HUES48 (cell line): ENCODE measurements at regions not wholly inside any gene's neighbourhood (a gene's known extent, or its start where the extent isn't known, plus 50 kb on each side); places are given as distances from the start of the nearest gene placed in this dataset.

Experiments used
- H3K27ac ChIP-seq: one replicate; pipeline ENCODE4 v1.7.0; 2013; ENCODE audit warnings: low read depth, low read length, inconsistent platforms
- H3K27me3 ChIP-seq: 2 replicates; pipeline ENCODE4 v1.6.1; 2013; ENCODE audit warnings: mild to moderate bottlenecking, low read length; ENCODE audit not compliant: control insufficient read depth, insufficient read depth
- H3K36me3 ChIP-seq: 2 replicates; pipeline ENCODE4 v1.6.1; 2013; ENCODE audit warnings: low read length; ENCODE audit not compliant: control insufficient read depth, insufficient read depth
- H3K4me1 ChIP-seq: 2 replicates; pipeline ENCODE4 v1.6.1; 2013; ENCODE audit warnings: mild to moderate bottlenecking, low read length; ENCODE audit not compliant: control insufficient read depth, insufficient read depth
- H3K4me3 ChIP-seq: 2 replicates; pipeline ENCODE4 v1.5.1; 2013; ENCODE audit warnings: mild to moderate bottlenecking, low read depth, low read length
- H3K9ac ChIP-seq: 2 replicates; pipeline ENCODE4 v1.6.1; 2013; ENCODE audit warnings: mild to moderate bottlenecking, low read depth, low read length, moderate library complexity
- H3K9me3 ChIP-seq: 2 replicates; pipeline ENCODE4 v1.6.1; 2013; ENCODE audit warnings: low read length; ENCODE audit not compliant: control insufficient read depth, insufficient read depth

DNA sequence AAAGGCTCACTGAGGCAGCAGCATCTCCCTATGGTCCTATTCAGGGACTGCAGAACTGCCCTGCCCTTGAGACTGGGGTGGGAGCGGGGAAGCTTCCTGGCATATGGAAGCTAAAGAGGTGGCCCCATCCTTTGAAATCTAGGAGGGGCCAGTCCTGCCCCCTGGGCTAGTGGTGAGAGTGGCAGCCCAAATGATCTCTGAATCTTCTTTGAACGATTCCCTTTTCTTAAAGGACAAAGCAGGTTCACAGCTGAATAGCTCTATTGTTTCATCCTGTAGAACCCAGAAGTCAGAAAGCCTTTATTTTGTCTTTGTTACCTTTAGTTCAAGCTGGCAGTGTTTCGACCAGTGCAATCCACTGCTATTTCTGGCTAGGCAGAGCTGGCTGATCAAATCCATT lies 741.9 kb downstream of the IRX1 start:
- Histone ChIP-seq H3K27me3 (no peaks in the 10 kb centered on the region), H3K27ac (no peak overlapping the region), H3K4me3 (no peak overlapping the region), H3K36me3 (no peaks in the 10 kb centered on the region), H3K9ac (no peak overlapping the region), H3K4me1 (no peaks in the 10 kb centered on the region), H3K9me3 (0 out of 2 replicates have a peak, but pooled peaks cover 5% of the 10 kb centered on the region)

- Histone ChIP-seq H3K4me3 (no peak overlapping the region), H3K9ac (no peak overlapping the region), H3K4me1 (0 out of 2 replicates have a peak, but pooled peaks cover 4% of the 10 kb centered on the region), H3K27me3 (no peaks in the 10 kb centered on the region), H3K27ac (no peak overlapping the region), H3K9me3 (0 out of 2 replicates have a peak, but pooled peaks cover 5% of the 10 kb centered on the region), H3K36me3 (no peaks in the 10 kb centered on the region)
Measured at GRCh38 chr5:4339949-4340348, 744.3 kb downstream of the IRX1 start.

DNA sequence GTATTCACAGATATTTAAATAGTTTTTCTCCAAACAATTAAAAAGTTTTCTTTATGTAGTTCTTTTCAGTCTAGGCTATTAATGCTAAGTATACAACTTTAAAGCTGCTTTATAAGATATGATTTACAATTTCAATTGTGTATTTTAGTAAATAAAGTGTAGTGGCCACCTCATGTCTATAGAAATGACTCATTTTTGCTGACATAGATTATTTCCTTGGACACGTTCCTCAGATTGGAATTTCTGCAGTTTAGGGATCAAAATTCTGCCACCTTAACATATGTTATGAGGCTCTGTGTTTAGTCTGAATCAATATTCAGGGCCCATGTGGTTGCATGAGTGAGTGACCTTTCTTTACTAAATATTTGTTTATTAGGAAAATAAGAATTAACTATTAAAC lies 750.2 kb downstream of the IRX1 start:
- H3K9me3 ChIP-seq: no peaks in the 10 kb centered on the region
- no peaks in the 10 kb centered on the region for H3K36me3 ChIP-seq
- H3K27me3 ChIP-seq: no peaks in the 10 kb centered on the region
- no peak overlapping the region for H3K27ac ChIP-seq
- 0 out of 2 replicates have a peak, but pooled peaks cover 4% of the 10 kb centered on the region for H3K4me1 ChIP-seq
- no peak overlapping the region for H3K9ac ChIP-seq
- no peak overlapping the region for H3K4me3 ChIP-seq

DNA sequence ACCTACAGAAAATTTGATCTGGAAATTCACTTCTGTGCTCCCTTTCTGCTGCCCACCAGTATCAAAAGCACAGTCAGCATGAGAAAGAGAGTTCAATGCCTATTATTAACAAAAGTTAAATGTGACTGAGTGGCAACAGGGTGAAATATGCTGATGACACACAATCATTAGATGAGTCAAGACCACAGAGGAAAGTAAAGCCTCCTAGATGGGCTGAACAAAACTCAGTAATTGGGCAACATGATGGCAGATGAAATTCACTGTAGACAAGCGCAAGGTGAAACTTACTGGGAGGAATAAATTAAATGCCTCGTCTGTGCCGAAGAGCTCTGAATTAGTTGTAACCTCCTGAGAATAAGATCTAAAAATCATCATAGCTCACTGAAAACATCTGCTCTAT lies 752.8 kb downstream of the IRX1 start:
- Histone ChIP-seq H3K27me3 (no peaks in the 10 kb centered on the region), H3K9ac (no peak overlapping the region), H3K27ac (no peak overlapping the region), H3K4me1 (no peaks in the 10 kb centered on the region), H3K4me3 (no peak overlapping the region), H3K36me3 (no peaks in the 10 kb centered on the region), H3K9me3 (no peaks in the 10 kb centered on the region)

DNA sequence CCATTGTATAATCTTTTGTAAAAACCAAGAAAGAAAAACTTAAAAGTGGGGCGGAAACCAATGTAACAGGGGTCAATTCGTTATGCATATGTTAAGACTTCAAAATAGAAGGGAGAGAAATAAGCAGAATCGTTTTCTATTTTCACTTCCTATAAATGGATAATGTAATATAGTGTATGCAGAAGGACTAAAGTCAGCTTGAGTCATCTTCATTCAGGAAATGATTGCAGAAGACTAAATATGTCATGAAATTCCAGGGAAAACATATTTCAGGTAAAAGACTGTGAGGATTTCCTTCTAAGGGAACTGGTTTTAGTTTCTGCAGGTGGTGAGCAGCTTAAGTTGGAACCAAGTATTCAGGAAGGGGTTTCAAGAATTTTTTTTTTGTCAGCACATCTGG lies 753.3 kb downstream of the IRX1 start:
- H3K4me3 ChIP-seq: no peak overlapping the region
- no peak overlapping the region for H3K27ac ChIP-seq
- no peaks in the 10 kb centered on the region for H3K27me3 ChIP-seq
- H3K9me3 ChIP-seq: no peaks in the 10 kb centered on the region
- H3K36me3 ChIP-seq: no peaks in the 10 kb centered on the region
- no peaks in the 10 kb centered on the region for H3K4me1 ChIP-seq
- no peak overlapping the region for H3K9ac ChIP-seq

DNA sequence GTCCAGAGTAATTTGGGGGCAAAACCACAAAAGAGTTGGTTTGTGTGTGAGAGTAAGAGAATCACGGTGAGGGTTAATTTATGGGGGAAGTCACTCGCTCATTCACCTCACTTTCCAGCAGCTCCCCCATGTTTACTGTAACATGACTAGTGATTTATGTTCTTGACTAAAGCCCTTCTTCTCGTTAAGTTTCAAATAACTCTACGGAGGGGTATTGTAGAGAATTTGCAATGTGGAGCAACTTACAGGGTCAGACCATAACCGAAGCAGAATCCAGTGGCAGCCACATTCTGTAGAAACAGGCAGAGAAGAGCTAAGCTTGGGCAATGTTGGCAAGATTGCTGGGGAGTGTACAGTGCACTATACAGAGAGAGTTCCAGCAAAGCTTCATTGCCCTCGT lies 760.6 kb downstream of the IRX1 start:
- Histone ChIP-seq H3K27me3 (no peaks in the 10 kb centered on the region), H3K4me3 (no peak overlapping the region), H3K27ac (no peak overlapping the region), H3K4me1 (no peaks in the 10 kb centered on the region), H3K36me3 (no peaks in the 10 kb centered on the region), H3K9me3 (no peaks in the 10 kb centered on the region), H3K9ac (no peak overlapping the region)

DNA sequence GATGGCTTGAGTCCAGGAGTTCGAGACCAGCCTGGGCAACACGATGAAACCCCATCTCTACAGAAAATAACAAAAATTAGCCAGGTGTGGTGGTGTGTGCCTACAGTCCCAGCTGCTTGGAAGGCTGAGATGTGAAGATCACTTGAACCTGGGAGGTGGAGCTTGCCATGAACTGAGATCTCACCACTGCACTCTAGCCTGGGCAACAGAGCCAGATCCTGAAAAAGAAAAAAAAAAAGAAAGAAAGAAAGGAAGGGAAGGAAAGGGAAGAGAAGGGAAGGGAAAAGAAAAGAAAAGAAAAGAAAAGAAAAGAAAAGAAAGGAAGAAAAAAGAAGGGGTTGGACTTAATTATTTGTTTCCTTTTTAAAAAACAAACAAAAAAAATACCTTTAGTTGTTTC lies 764.2 kb downstream of the IRX1 start:
- H3K9me3 ChIP-seq: no peaks in the 10 kb centered on the region
- H3K9ac ChIP-seq: no peak overlapping the region
- H3K36me3 ChIP-seq: no peaks in the 10 kb centered on the region
- H3K4me3 ChIP-seq: no peak overlapping the region
- H3K4me1 ChIP-seq: no peaks in the 10 kb centered on the region
- H3K27me3 ChIP-seq: no peaks in the 10 kb centered on the region
- H3K27ac ChIP-seq: no peak overlapping the region

DNA sequence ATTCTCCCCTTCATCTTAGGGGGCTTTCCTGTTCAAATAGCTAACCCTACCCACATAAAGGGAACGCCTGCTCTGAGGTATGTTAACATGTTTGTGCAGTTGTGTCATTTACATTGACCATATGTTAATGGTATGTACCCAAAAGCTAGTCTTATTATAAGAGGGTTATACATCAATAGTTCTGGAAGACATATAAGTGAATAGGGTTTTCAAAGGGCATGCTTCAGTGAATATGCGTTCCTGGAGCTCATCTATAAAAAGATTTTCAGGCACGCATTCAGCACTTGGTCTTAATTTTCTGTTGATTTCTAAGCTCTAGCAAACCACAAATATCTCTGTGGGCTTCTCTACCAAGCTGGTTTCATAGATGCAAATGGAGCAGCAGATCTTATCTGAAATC lies 766.1 kb downstream of the IRX1 start:
- Histone ChIP-seq H3K9ac (no peak overlapping the region), H3K27me3 (no peaks in the 10 kb centered on the region), H3K4me1 (no peaks in the 10 kb centered on the region), H3K4me3 (no peak overlapping the region), H3K9me3 (no peaks in the 10 kb centered on the region), H3K27ac (no peak overlapping the region), H3K36me3 (no peaks in the 10 kb centered on the region)

DNA sequence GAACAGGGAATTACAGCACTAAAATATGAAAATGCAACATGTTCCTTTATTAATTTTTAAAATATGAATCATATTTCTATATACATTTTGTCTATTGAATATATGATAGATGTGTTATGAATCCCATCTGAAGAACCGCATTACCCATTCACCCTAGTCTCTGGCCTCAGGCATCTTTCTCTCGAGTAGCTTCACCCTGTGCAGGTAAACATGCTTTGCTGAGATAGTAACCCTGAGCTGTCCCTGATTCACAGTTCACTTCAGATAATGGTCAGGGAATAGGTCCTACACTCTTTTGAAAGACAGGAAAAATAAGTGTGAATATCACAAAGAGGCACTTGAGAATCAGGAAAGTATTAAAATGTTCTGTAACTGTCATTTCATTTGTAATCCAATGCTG lies 766.8 kb downstream of the IRX1 start:
- Histone ChIP-seq H3K36me3 (no peaks in the 10 kb centered on the region), H3K4me3 (no peak overlapping the region), H3K9me3 (no peaks in the 10 kb centered on the region), H3K9ac (no peak overlapping the region), H3K27ac (no peak overlapping the region), H3K4me1 (no peaks in the 10 kb centered on the region), H3K27me3 (no peaks in the 10 kb centered on the region)

- no peak overlapping the region for H3K9ac ChIP-seq
- no peak overlapping the region for H3K4me3 ChIP-seq
- H3K27me3 ChIP-seq: no peaks in the 10 kb centered on the region
- no peak overlapping the region for H3K27ac ChIP-seq
- no peaks in the 10 kb centered on the region for H3K4me1 ChIP-seq
- no peaks in the 10 kb centered on the region for H3K36me3 ChIP-seq
- H3K9me3 ChIP-seq: no peaks in the 10 kb centered on the region
Measured at GRCh38 chr5:4363045-4363444, 767.4 kb downstream of the IRX1 start.

DNA sequence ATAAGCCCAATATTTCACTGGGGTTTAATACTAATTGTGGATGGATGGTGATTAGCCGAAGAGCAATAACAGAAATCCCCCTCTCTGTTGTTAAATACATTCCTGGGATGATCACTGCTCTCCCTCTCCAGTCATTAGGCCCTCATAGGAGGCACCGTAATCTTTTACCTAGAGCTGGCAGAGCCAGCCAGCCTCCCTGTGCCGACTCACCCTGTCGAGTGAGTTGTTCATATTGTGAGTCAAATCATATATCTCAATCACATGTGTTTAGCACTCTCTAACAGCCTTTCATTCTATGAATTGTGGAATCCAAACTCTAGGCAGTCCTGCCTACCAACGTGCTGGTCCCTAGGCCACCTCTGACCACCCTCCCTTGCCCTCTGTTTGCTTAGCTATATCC lies 771.0 kb downstream of the IRX1 start:
- Histone ChIP-seq H3K4me3 (no peak overlapping the region), H3K9ac (no peak overlapping the region), H3K27me3 (no peaks in the 10 kb centered on the region), H3K36me3 (no peaks in the 10 kb centered on the region), H3K27ac (no peak overlapping the region), H3K4me1 (0 out of 2 replicates have a peak, but pooled peaks cover 3% of the 10 kb centered on the region), H3K9me3 (no peaks in the 10 kb centered on the region)

GRCh38 chr5:4370218-4370617 lies 769.9 kb upstream of the ADAMTS16 start:
- Histone ChIP-seq H3K27ac (no peak overlapping the region), H3K27me3 (no peaks in the 10 kb centered on the region), H3K4me1 (0 out of 2 replicates have a peak, but pooled peaks cover 3% of the 10 kb centered on the region), H3K9me3 (no peaks in the 10 kb centered on the region), H3K36me3 (no peaks in the 10 kb centered on the region), H3K9ac (no peak overlapping the region), H3K4me3 (no peak overlapping the region)
